ENCODE measurements at regions not wholly inside any gene's neighbourhood (a gene's known extent, or its start where the extent isn't known, plus 50 kb on each side); places are given as distances from the start of the nearest gene placed in this dataset.

DNA sequence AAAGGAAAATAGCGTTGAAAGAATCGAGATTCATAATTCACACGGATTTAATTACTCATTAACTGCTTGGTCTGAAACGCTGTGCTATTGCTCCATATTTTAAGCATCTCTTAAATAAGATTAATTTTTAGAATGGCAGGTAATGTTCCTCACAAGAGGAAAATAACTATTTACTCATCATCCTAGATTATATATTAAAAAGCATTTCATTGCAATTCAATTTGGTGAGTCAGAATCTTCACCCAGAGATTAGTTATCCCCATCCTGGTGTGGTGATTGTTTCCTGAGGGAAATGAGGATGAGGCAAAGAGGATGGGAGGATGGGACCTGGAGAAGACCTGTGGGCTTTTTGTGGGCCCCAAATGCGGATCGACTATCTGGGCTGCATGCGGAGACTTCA, 145.5 kb upstream of the MAP1B start:
- no peak for TF ChIP-seq MAX (IDR thresholded peaks at IDR 0.05)
- TF ChIP-seq TAF1 (IDR thresholded peaks at IDR 0.05; ENCODE audit: low read depth): no peak
- no peak for TF ChIP-seq EGR1 (IDR thresholded peaks at IDR 0.05)
- TF ChIP-seq CEBPB (IDR thresholded peaks at IDR 0.05): no peak
- TF ChIP-seq RAD21 (IDR thresholded peaks at IDR 0.05; ENCODE audit: low read depth): no peak
- TF ChIP-seq ZBTB7A (IDR thresholded peaks at IDR 0.05; ENCODE audit: low read depth): no peak
- TF ChIP-seq CREB1 (IDR thresholded peaks at IDR 0.05; ENCODE audit: low read depth): no peak
- TF ChIP-seq YY1 (IDR thresholded peaks at IDR 0.05; ENCODE audit: low read depth): no peak
- no peak for TF ChIP-seq NFIC (IDR thresholded peaks at IDR 0.05)
- TF ChIP-seq, protein P1, sequence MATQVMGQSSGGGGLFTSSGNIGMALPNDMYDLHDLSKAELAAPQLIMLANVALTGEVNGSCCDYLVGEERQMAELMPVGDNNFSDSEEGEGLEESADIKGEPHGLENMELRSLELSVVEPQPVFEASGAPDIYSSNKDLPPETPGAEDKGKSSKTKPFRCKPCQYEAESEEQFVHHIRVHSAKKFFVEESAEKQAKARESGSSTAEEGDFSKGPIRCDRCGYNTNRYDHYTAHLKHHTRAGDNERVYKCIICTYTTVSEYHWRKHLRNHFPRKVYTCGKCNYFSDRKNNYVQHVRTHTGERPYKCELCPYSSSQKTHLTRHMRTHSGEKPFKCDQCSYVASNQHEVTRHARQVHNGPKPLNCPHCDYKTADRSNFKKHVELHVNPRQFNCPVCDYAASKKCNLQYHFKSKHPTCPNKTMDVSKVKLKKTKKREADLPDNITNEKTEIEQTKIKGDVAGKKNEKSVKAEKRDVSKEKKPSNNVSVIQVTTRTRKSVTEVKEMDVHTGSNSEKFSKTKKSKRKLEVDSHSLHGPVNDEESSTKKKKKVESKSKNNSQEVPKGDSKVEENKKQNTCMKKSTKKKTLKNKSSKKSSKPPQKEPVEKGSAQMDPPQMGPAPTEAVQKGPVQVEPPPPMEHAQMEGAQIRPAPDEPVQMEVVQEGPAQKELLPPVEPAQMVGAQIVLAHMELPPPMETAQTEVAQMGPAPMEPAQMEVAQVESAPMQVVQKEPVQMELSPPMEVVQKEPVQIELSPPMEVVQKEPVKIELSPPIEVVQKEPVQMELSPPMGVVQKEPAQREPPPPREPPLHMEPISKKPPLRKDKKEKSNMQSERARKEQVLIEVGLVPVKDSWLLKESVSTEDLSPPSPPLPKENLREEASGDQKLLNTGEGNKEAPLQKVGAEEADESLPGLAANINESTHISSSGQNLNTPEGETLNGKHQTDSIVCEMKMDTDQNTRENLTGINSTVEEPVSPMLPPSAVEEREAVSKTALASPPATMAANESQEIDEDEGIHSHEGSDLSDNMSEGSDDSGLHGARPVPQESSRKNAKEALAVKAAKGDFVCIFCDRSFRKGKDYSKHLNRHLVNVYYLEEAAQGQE (IDR thresholded peaks at IDR 0.05; ENCODE audit: low read depth): no peak
- no peak for TF ChIP-seq EP300 (IDR thresholded peaks at IDR 0.05; ENCODE audit: borderline replicate concordance)
- no peak for TF ChIP-seq TCF12 (IDR thresholded peaks at IDR 0.05; ENCODE audit: low read depth)
